ENCODE measurements at regions not wholly inside any gene's neighbourhood (a gene's known extent, or its start where the extent isn't known, plus 50 kb on each side); places are given as distances from the start of the nearest gene placed in this dataset.

- DNase-seq = no peak
Observed at GRCh38 chr2:217749008-217749407, 253.8 kb downstream of the TNS1 start.

- DNase-seq = no peak
Observed at GRCh38 chr2:217746808-217747207, 256.0 kb downstream of the TNS1 start.

- DNase-seq = no peak
Observed at GRCh38 chr2:217743966-217744761, 258.6 kb downstream of the TNS1 start.

- DNase-seq = no peak
Observed at GRCh38 chr2:217743407-217743806, 259.4 kb downstream of the TNS1 start.

GRCh38 chr2:217742841-217743240 is 260.0 kb downstream of the TNS1 start:
- DNase-seq = no peak

GRCh38 chr2:217742276-217742675 is 260.5 kb downstream of the TNS1 start:
- DNase-seq = no peak

- DNase-seq = no peak
Observed at GRCh38 chr2:217741381-217741955, 261.3 kb downstream of the TNS1 start.

- DNase-seq = no peak
Observed at GRCh38 chr2:217740756-217741155, 262.0 kb downstream of the TNS1 start.

- no peak for DNase-seq
Observed at GRCh38 chr2:217740178-217740577, 262.6 kb downstream of the TNS1 start.

GRCh38 chr2:217739741-217740140 is 263.1 kb downstream of the TNS1 start:
- no peak for DNase-seq

- no peak for DNase-seq
Observed at GRCh38 chr2:217738061-217738460, 264.7 kb downstream of the TNS1 start.

GRCh38 chr2:217736776-217737550 is 265.8 kb downstream of the TNS1 start:
- DNase-seq = no peak

GRCh38 chr2:217735899-217736298 is 266.9 kb downstream of the TNS1 start:
- DNase-seq = no peak

- DNase-seq = no peak
Observed at GRCh38 chr2:217735034-217735433, 267.8 kb downstream of the TNS1 start.

- no peak for DNase-seq
Observed at GRCh38 chr2:217733461-217733860, 269.3 kb downstream of the TNS1 start.

GRCh38 chr2:217732992-217733391 is 269.8 kb downstream of the TNS1 start:
- no peak for DNase-seq

- no peak for DNase-seq
Observed at GRCh38 chr2:217731805-217732204, 271.0 kb downstream of the TNS1 start.

- DNase-seq = no peak
Observed at GRCh38 chr2:217729421-217730053, 273.3 kb downstream of the TNS1 start.

GRCh38 chr2:217727801-217728200 is 275.0 kb downstream of the TNS1 start:
- DNase-seq = no peak

- no peak for DNase-seq
Observed at GRCh38 chr2:217725409-217725808, 277.4 kb downstream of the TNS1 start.

- no peak for DNase-seq
Observed at GRCh38 chr2:217724471-217724870, 278.3 kb downstream of the TNS1 start.

- DNase-seq = no peak
Observed at GRCh38 chr2:217723981-217724380, 278.8 kb downstream of the TNS1 start.

- DNase-seq = no peak
Observed at GRCh38 chr2:217722883-217723472, 279.8 kb downstream of the TNS1 start.

Measured in stimulated activated CD4-positive, alpha-beta T cell treated with anti-CD3 and anti-CD28 coated beads, Interleukin-15, amount 100 ng/mL, for 24 hours (primary cell).